Smooth muscle cell (in vitro differentiated cells): ENCODE measurements at regions not wholly inside any gene's neighbourhood (a gene's known extent, or its start where the extent isn't known, plus 50 kb on each side); places are given as distances from the start of the nearest gene placed in this dataset.

ENCODE experiments used
- DNase-seq: peaks from one replicate; lab custom pipeline; 2025; ENCODE audit not compliant: unreplicated experiment; lab: John Stamatoyannopoulos, UW
- H2AFZ ChIP-seq: fragments of 200-600 bp; sonication (generic); 2 replicates; pipeline ENCODE4 v1.6.0; 2016; ENCODE audit warnings: antibody characterized with exemption, low read depth, mild to moderate bottlenecking
- H3F3A ChIP-seq: fragments of 200-600 bp; sonication (generic); 2 replicates; pipeline ENCODE4 v1.6.0; 2017; ENCODE audit warnings: antibody characterized with exemption, low read depth
- H3K27ac ChIP-seq: fragments of 200-600 bp; sonication (generic); 2 replicates; pipeline ENCODE4 v1.5.1; 2016; ENCODE audit warnings: low read depth, mild to moderate bottlenecking
- H3K27me3 ChIP-seq: fragments of 200-600 bp; sonication (generic); 2 replicates; pipeline ENCODE4 v1.6.1; 2016; ENCODE audit warnings: low read depth, mild to moderate bottlenecking
- H3K36me3 ChIP-seq: fragments of 200-600 bp; sonication (generic); 2 replicates; pipeline ENCODE4 v1.5.1; 2016; ENCODE audit warnings: low read depth
- H3K4me1 ChIP-seq: fragments of 200-600 bp; sonication (generic); 2 replicates; pipeline ENCODE4 v1.5.1; 2016; ENCODE audit warnings: low read depth
- H3K4me2 ChIP-seq: fragments of 200-600 bp; sonication (generic); 2 replicates; pipeline ENCODE4 v1.6.0; 2016; ENCODE audit warnings: mild to moderate bottlenecking
- H3K4me3 ChIP-seq: fragments of 200-600 bp; sonication (generic); 2 replicates; pipeline ENCODE4 v1.5.1; 2016; ENCODE audit warnings: mild to moderate bottlenecking
- H3K79me2 ChIP-seq: fragments of 200-600 bp; sonication (generic); 2 replicates; pipeline ENCODE4 v1.6.0; 2016; ENCODE audit warnings: low read depth, mild to moderate bottlenecking
- H3K9ac ChIP-seq: fragments of 200-600 bp; sonication (generic); 2 replicates; pipeline ENCODE4 v1.6.0; 2016; ENCODE audit warnings: low read depth
- H3K9me3 ChIP-seq: fragments of 200-600 bp; sonication (generic); replicated peaks from 2 replicates; pipeline ENCODE4 v1.5.1; 2016; ENCODE audit warnings: low read depth
- H4K20me1 ChIP-seq: fragments of 200-600 bp; sonication (generic); 2 replicates; pipeline ENCODE4 v1.6.0; 2016; ENCODE audit warnings: low read depth
- CTCF ChIP-seq: fragments of 200-600 bp; sonication (generic); IDR thresholded peaks from 2 replicates; pipeline ENCODE4 v1.5.1; 2017; ENCODE audit warnings: borderline replicate concordance, mild to moderate bottlenecking, antibody characterized with exemption; ENCODE audit not compliant: insufficient read depth, poor library complexity, severe bottlenecking
- WGBS: methylation state at CpG from one replicate; pipeline ENCODE4 v1.1.7; 2016; ENCODE audit warnings: low lambda C conversion rate; 5-methylcytosine and 5-hydroxymethylcytosine counted together

GRCh38 chr5:58191443-58191842, 268.4 kb downstream of the PLK2 start:
- no peak for TF ChIP-seq CTCF

DNA sequence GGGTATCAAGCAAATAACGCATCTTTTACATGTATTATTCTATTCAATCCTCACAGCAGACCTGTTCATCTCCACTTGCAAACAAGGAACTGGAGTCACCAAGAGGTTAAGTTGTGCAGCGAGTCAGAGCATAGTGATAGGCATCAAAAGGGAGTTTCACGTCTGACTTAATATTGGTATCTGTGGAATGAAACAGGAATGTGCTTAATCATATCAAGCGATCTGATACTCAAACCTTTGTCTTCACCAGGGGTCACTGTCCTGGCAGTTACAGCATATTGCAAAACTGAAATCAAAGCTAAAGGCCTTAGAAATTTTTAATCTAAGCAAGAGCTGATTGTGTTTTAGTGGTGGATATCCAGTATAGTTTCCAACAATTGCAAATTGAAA, 271.6 kb downstream of the PLK2 start:
- TF ChIP-seq CTCF = no peak
- peaks cover 17% of the 10 kb centered on the region for H3K4me1 ChIP-seq
- H3K27me3 ChIP-seq = no peaks in the 10 kb centered on the region
- no peak overlapping the region for H3K4me3 ChIP-seq
- no peak for DNase-seq
- H2AFZ ChIP-seq = peak overlapping the region; percentile 9
- no peaks in the 10 kb centered on the region for H3K36me3 ChIP-seq
- H3K4me2 ChIP-seq = peak overlapping the region; percentile 64
- no peaks in the 10 kb centered on the region for H4K20me1 ChIP-seq
- H3K9ac ChIP-seq = no peak overlapping the region
- no peaks in the 10 kb centered on the region for H3K79me2 ChIP-seq
- H3K9me3 ChIP-seq = no peaks in the 10 kb centered on the region
- no peaks in the 10 kb centered on the region for H3F3A ChIP-seq
- WGBS = 30% methylated on average over 4 of the region's 4 CpGs
- H3K27ac ChIP-seq = no peak overlapping the region

More at GRCh38 chr5:58191443-58191842, 268.4 kb downstream of the PLK2 start:
- Histone ChIP-seq H3K4me1 (peaks cover 14% of the 10 kb centered on the region), H3K9ac (no peak overlapping the region), H3K27ac (no peak overlapping the region), H3K9me3 (no peaks in the 10 kb centered on the region), H3K79me2 (no peaks in the 10 kb centered on the region), H3K4me3 (no peak overlapping the region), H2AFZ (no peak overlapping the region), H3K36me3 (no peaks in the 10 kb centered on the region), H3K27me3 (no peaks in the 10 kb centered on the region), H4K20me1 (no peaks in the 10 kb centered on the region), H3F3A (no peaks in the 10 kb centered on the region), H3K4me2 (no peak overlapping the region)
- DNase-seq = no peak
- WGBS = 84% methylated on average over 1 of the region's 1 CpG

GRCh38 chr5:58187432-58188261, 272.2 kb downstream of the PLK2 start:
- no peak overlapping the region for H3K27ac ChIP-seq
- peak overlapping the region; percentile 64 for H3K4me2 ChIP-seq
- H3K27me3 ChIP-seq = no peaks in the 10 kb centered on the region
- WGBS = 77% methylated on average over 1 of the region's 1 CpG
- no peaks in the 10 kb centered on the region for H3K9me3 ChIP-seq
- no peaks in the 10 kb centered on the region for H3K79me2 ChIP-seq
- no peak overlapping the region for H3K9ac ChIP-seq
- no peak for TF ChIP-seq CTCF
- H3K4me1 ChIP-seq = peaks cover 17% of the 10 kb centered on the region
- no peak overlapping the region for H3K4me3 ChIP-seq
- H3K36me3 ChIP-seq = no peaks in the 10 kb centered on the region
- H3F3A ChIP-seq = no peaks in the 10 kb centered on the region
- H2AFZ ChIP-seq = peak overlapping the region; percentile 9
- H4K20me1 ChIP-seq = no peaks in the 10 kb centered on the region
- DNase-seq = no peak

- no peak overlapping the region for H2AFZ ChIP-seq
- no peak for TF ChIP-seq CTCF
- WGBS = 92% methylated on average over 3 of the region's 3 CpGs
- no peaks in the 10 kb centered on the region for H4K20me1 ChIP-seq
- H3K27ac ChIP-seq = peak overlapping the region; percentile 78
- H3K4me3 ChIP-seq = no peak overlapping the region
- peaks cover 17% of the 10 kb centered on the region for H3K4me1 ChIP-seq
- no peaks in the 10 kb centered on the region for H3K79me2 ChIP-seq
- no peaks in the 10 kb centered on the region for H3K9me3 ChIP-seq
- DNase-seq = no peak
- H3K27me3 ChIP-seq = no peaks in the 10 kb centered on the region
- H3K4me2 ChIP-seq = no peak overlapping the region
- H3K9ac ChIP-seq = no peak overlapping the region
- no peaks in the 10 kb centered on the region for H3F3A ChIP-seq
- no peaks in the 10 kb centered on the region for H3K36me3 ChIP-seq
Observed at GRCh38 chr5:58185801-58186200, 274.1 kb downstream of the PLK2 start.
